ENCODE measurements at regions not wholly inside any gene's neighbourhood (a gene's known extent, or its start where the extent isn't known, plus 50 kb on each side); places are given as distances from the start of the nearest gene placed in this dataset.

GRCh38 chr3:21310891-21311290 is 440.1 kb downstream of the ZNF385D start:
- no peak for DNase-seq (ENCODE audit: low spot score)
- Histone ChIP-seq H3K4me1 (ENCODE audit: insufficient read depth, low read length, poor library complexity, severe bottlenecking) (no peaks in the 10 kb centered on the region), H3K4me3 (ENCODE audit: low read depth, low read length, poor library complexity, severe bottlenecking) (no peak overlapping the region), H3K27ac (ENCODE audit: low read depth, low read length, poor library complexity, severe bottlenecking) (no peak overlapping the region), H3K36me3 (ENCODE audit: insufficient read depth, low read length, poor library complexity, severe bottlenecking) (no peaks in the 10 kb centered on the region), H3K9me3 (ENCODE audit: low read depth, low read length, poor library complexity, severe bottlenecking) (peaks cover 18% of the 10 kb centered on the region), H3K27me3 (replicated peaks; ENCODE audit: insufficient read depth, low read depth, low read length, poor library complexity) (no peaks in the 10 kb centered on the region)
- intact Hi-C loops (cut with micrococcal nuclease; ENCODE audit: unreplicated experiment): no loop called here
- no TSS peak for BruUV-seq (replicated peaks)
- POLR2A ChIA-PET (ENCODE audit: low non-redundant PET): no interaction called here
- TF ChIP-seq CTCF (conservative IDR thresholded peaks at IDR 0.05; ENCODE audit: low read depth, low read length) (no peak), EZH2 (IDR thresholded peaks at IDR 0.05; ENCODE audit: borderline replicate concordance, low read depth, low read length, poor library complexity, severe bottlenecking) (no peak)
- CTCF ChIA-PET: no interaction called here

- no peak overlapping the region for H3K4me3 ChIP-seq (ENCODE audit: low read depth, low read length, poor library complexity, severe bottlenecking)
- intact Hi-C loops (cut with micrococcal nuclease; ENCODE audit: unreplicated experiment): no loop called here
- no peaks in the 10 kb centered on the region for H3K4me1 ChIP-seq (ENCODE audit: insufficient read depth, low read length, poor library complexity, severe bottlenecking)
- DNase-seq (ENCODE audit: low spot score): no peak
- TF ChIP-seq CTCF (conservative IDR thresholded peaks at IDR 0.05; ENCODE audit: low read depth, low read length) (no peak), EZH2 (IDR thresholded peaks at IDR 0.05; ENCODE audit: borderline replicate concordance, low read depth, low read length, poor library complexity, severe bottlenecking) (no peak)
- H3K36me3 ChIP-seq (ENCODE audit: insufficient read depth, low read length, poor library complexity, severe bottlenecking): no peaks in the 10 kb centered on the region
- peaks cover 20% of the 10 kb centered on the region for H3K9me3 ChIP-seq (ENCODE audit: low read depth, low read length, poor library complexity, severe bottlenecking)
- H3K27me3 ChIP-seq (replicated peaks; ENCODE audit: insufficient read depth, low read depth, low read length, poor library complexity): no peaks in the 10 kb centered on the region
- H3K27ac ChIP-seq (ENCODE audit: low read depth, low read length, poor library complexity, severe bottlenecking): no peak overlapping the region
- ChIA-PET CTCF (no interaction called here), POLR2A (ENCODE audit: low non-redundant PET) (no interaction called here)
- no TSS peak for BruUV-seq (replicated peaks)
Measured at GRCh38 chr3:21310161-21310560, 440.8 kb downstream of the ZNF385D start.

- TF ChIP-seq EZH2 (IDR thresholded peaks at IDR 0.05; ENCODE audit: borderline replicate concordance, low read depth, low read length, poor library complexity, severe bottlenecking): no peak
- TF ChIP-seq CTCF (conservative IDR thresholded peaks at IDR 0.05; ENCODE audit: low read depth, low read length): no peak
- intact Hi-C loops (cut with micrococcal nuclease; ENCODE audit: unreplicated experiment): no loop called here
- Histone ChIP-seq H3K36me3 (ENCODE audit: insufficient read depth, low read length, poor library complexity, severe bottlenecking) (no peaks in the 10 kb centered on the region), H3K27ac (ENCODE audit: low read depth, low read length, poor library complexity, severe bottlenecking) (no peak overlapping the region), H3K27me3 (replicated peaks; ENCODE audit: insufficient read depth, low read depth, low read length, poor library complexity) (no peaks in the 10 kb centered on the region), H3K4me3 (ENCODE audit: low read depth, low read length, poor library complexity, severe bottlenecking) (no peak overlapping the region), H3K9me3 (ENCODE audit: low read depth, low read length, poor library complexity, severe bottlenecking) (peaks cover 11% of the 10 kb centered on the region), H3K4me1 (ENCODE audit: insufficient read depth, low read length, poor library complexity, severe bottlenecking) (no peaks in the 10 kb centered on the region)
- no TSS peak for BruUV-seq (replicated peaks)
- POLR2A ChIA-PET (ENCODE audit: low non-redundant PET): no interaction called here
- DNase-seq (ENCODE audit: low spot score): no peak
- CTCF ChIA-PET: no interaction called here
Measured at GRCh38 chr3:21297304-21297703, 453.7 kb downstream of the ZNF385D start.

Data from A673 (cell line).